GM12878 (cell line): ENCODE measurements at regions not wholly inside any gene's neighbourhood (a gene's known extent, or its start where the extent isn't known, plus 50 kb on each side); places are given as distances from the start of the nearest gene placed in this dataset.

ENCODE experiments used
- ATAC-seq: fragments of 200-7000 bp; cut with Tn5 transposase; 3 replicates; pipeline ENCODE4 v1.9.1; 2020; ENCODE audit warnings: mild to moderate bottlenecking, moderate library complexity
- BruUV-seq: library from RNA; stranded (reverse); fragments of 400-500 nt; replicated peaks from 2 replicates; lab custom pipeline; 2021; lab: Mats Ljungman, UMichigan
- CTCF ChIA-PET: fragments of 300-600 bp; sonication (Branson Sonifier 250); formaldehyde crosslinking; extraction: SDS; loops from one replicate; lab custom pipeline; 2021; ENCODE audit warnings: inconsistent platforms; lab: Yijun Ruan, JAX
- POLR2A ChIA-PET: fragments of 350-600 bp; formaldehyde crosslinking; extraction: SDS; loops from one replicate; lab custom pipeline; 2021; ENCODE audit warnings: inconsistent platforms; lab: Charles Lee
- RAD21 ChIA-PET: fragments of 300-600 bp; sonication (Branson Sonifier 250); formaldehyde crosslinking; loops from one replicate; lab custom pipeline; 2023; ENCODE audit warnings: antibody characterized with exemption; ENCODE audit not compliant: unreplicated experiment; lab: Charles Lee
- SMC1A ChIA-PET: fragments of 300-600 bp; sonication (Branson Sonifier 250); formaldehyde crosslinking; loops from one replicate; lab custom pipeline; 2023; ENCODE audit not compliant: unreplicated experiment, uncharacterized antibody; lab: Charles Lee
- DNase-seq: peaks from one replicate; pipeline ENCODE4 v3.0.0-alpha.2; 2011; ENCODE audit warnings: low read depth, low spot score
- FAIRE-seq: peaks from 3 replicates; lab custom pipeline; 2011; peaks lifted over from hg19 to GRCh38; lab: Jason Lieb, UNC
- H2AFZ ChIP-seq: 2 replicates; pipeline ENCODE4 v1.6.0; 2011; ENCODE audit warnings: low read depth, low read length, control low read depth; ENCODE audit not compliant: control insufficient read depth
- H3K27ac ChIP-seq: 2 replicates; pipeline ENCODE4 v1.5.1; 2011; ENCODE audit warnings: control low read depth; ENCODE audit not compliant: control insufficient read depth, insufficient read depth
- H3K27me3 ChIP-seq, 2 experiments: replicated peaks in 1 of 2; 2 replicates each; pipeline versions ENCODE4 v1.6.0 to v1.6.1; 2011; ENCODE audit warnings: low read length in 1 of 2; ENCODE audit not compliant: control insufficient read depth in 2 of 2, insufficient read depth in 2 of 2
- H3K36me3 ChIP-seq, 2 experiments: 2 replicates each; pipeline ENCODE4 v1.5.1; 2011; ENCODE audit warnings: low read length in 1 of 2; ENCODE audit not compliant: control insufficient read depth in 2 of 2, insufficient read depth in 2 of 2
- H3K4me1 ChIP-seq: 2 replicates; pipeline ENCODE4 v1.6.1; 2011; ENCODE audit warnings: mild to moderate bottlenecking, low read length, moderate library complexity, mixed read lengths; ENCODE audit not compliant: control insufficient read depth, insufficient read depth
- H3K4me2 ChIP-seq: 2 replicates; pipeline ENCODE4 v1.6.0; 2011; ENCODE audit warnings: control low read depth; ENCODE audit not compliant: control insufficient read depth, insufficient read depth
- H3K4me3 ChIP-seq: fragments of 200-600 bp; sonication (generic); 2 replicates; pipeline ENCODE4 v1.5.1; 2016
- H3K79me2 ChIP-seq: 2 replicates; pipeline ENCODE4 v1.6.0; 2011; ENCODE audit warnings: low read length; ENCODE audit not compliant: control insufficient read depth, insufficient read depth
- H3K9ac ChIP-seq: 2 replicates; pipeline ENCODE4 v1.8.0; 2011; ENCODE audit warnings: low read length, control low read depth, mixed read lengths; ENCODE audit not compliant: control insufficient read depth, insufficient read depth
- H3K9me3 ChIP-seq: replicated peaks from 3 replicates; pipeline ENCODE4 v1.5.1; 2011; ENCODE audit warnings: mild to moderate bottlenecking, low read length; ENCODE audit not compliant: control insufficient read depth, insufficient read depth
- H4K20me1 ChIP-seq: 2 replicates; pipeline ENCODE4 v1.6.0; 2011; ENCODE audit not compliant: control insufficient read depth, insufficient read depth
- CEBPB ChIP-seq, 2 experiments: fragments of 150-350 bp in 1 of 2; IDR thresholded peaks; 2 replicates each; pipeline ENCODE4 v1.6.1; 2012 to 2014; ENCODE audit warnings: low read depth in 2 of 2, low read length in 2 of 2, borderline replicate concordance in 1 of 2, inconsistent platforms in 1 of 2
- HCFC1 ChIP-seq: fragments of 150-350 bp; IDR thresholded peaks from 2 replicates; pipeline ENCODE4 v1.6.1; 2014; ENCODE audit warnings: low read length
- NBN ChIP-seq: fragments of 450-650 bp; IDR thresholded peaks from 2 replicates; pipeline ENCODE4 v1.6.1; 2016
- NFXL1 ChIP-seq: fragments of 450-650 bp; IDR thresholded peaks from 2 replicates; pipeline ENCODE4 v1.6.1; 2017; ENCODE audit warnings: antibody characterized with exemption, mild to moderate bottlenecking, borderline replicate concordance
- SIX5 ChIP-seq: IDR thresholded peaks from 2 replicates; pipeline ENCODE4 v1.6.1; 2011; ENCODE audit warnings: mild to moderate bottlenecking, low read depth, low read length, moderate library complexity; ENCODE audit not compliant: severe bottlenecking
- WGBS: methylation state at CpG from one replicate; pipeline ENCODE4 v1.1.6; 2016; ENCODE audit warnings: low lambda C conversion rate; ENCODE audit not compliant: insufficient replicate concordance, insufficient coverage; ENCODE audit errors: missing lambda C conversion rate; 5-methylcytosine and 5-hydroxymethylcytosine counted together
- in situ Hi-C: fragments of 300-500 bp; cut with MboI; formaldehyde crosslinking; loops from 9 replicates; pipeline ENCODE4 v1.14.3; 2018; ENCODE audit warnings: mixed read lengths
- intact Hi-C: fragments of 100-400 bp; cut with micrococcal nuclease; formaldehyde crosslinking; loops from one replicate; pipeline ENCODE4 v1.14.2; 2022; ENCODE audit not compliant: unreplicated experiment
- TF ChIP-seq, protein P1 (sequence below), 3 experiments: IDR thresholded peaks in 2 of 3; conservative IDR thresholded peaks in 1 of 3; 2 replicates each; pipeline ENCODE4 v1.5.1; 2011; ENCODE audit warnings: low read depth in 3 of 3, low read length in 3 of 3, mild to moderate bottlenecking in 3 of 3, control low read depth in 2 of 3, moderate library complexity in 2 of 3, inconsistent platforms in 1 of 3, mixed read lengths in 1 of 3; ENCODE audit not compliant: control insufficient read depth in 2 of 3, insufficient read depth in 1 of 3; ENCODE audit errors: extremely low read depth in 1 of 3
- TF ChIP-seq, protein P2 (sequence below): fragments of 450-650 bp; IDR thresholded peaks from 2 replicates; pipeline ENCODE4 v1.6.1; 2017; ENCODE audit warnings: low read depth, mild to moderate bottlenecking, moderate library complexity
- TF ChIP-seq, protein P3 (sequence below): IDR thresholded peaks from 2 replicates; pipeline ENCODE4 v1.6.1; 2012; ENCODE audit warnings: low read length, inconsistent platforms

DNA sequence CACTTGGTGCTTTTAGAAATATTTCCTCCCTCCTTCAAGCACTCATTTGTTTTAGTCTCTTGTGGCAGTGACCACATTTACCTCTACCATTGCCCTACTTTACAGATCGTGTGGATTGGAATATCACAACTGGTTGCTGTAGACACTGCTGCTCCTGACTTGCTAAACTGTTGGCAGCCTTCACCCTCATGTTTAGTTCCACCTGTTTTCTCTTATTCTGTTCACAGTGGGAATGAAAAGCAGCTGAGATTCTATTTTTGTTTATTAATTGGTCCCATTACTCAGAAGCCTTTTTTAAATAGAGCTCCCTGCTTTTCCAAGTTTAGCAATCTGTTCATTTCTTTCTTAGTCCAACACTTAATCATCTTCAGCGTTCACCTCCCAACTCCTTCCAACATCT is 308.9 kb downstream of the RWDD3 start (continued):
- TF ChIP-seq, protein P1, sequence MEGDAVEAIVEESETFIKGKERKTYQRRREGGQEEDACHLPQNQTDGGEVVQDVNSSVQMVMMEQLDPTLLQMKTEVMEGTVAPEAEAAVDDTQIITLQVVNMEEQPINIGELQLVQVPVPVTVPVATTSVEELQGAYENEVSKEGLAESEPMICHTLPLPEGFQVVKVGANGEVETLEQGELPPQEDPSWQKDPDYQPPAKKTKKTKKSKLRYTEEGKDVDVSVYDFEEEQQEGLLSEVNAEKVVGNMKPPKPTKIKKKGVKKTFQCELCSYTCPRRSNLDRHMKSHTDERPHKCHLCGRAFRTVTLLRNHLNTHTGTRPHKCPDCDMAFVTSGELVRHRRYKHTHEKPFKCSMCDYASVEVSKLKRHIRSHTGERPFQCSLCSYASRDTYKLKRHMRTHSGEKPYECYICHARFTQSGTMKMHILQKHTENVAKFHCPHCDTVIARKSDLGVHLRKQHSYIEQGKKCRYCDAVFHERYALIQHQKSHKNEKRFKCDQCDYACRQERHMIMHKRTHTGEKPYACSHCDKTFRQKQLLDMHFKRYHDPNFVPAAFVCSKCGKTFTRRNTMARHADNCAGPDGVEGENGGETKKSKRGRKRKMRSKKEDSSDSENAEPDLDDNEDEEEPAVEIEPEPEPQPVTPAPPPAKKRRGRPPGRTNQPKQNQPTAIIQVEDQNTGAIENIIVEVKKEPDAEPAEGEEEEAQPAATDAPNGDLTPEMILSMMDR (IDR thresholded peaks at IDR 0.05 in 2 of 3, conservative IDR thresholded peaks at IDR 0.05 in 1 of 3; ENCODE audit: control insufficient read depth in 2 of 3, extremely low read depth in 1 of 3, insufficient read depth in 1 of 3, low read depth in 3 of 3, low read length in 3 of 3) = no peak
- TF ChIP-seq HCFC1 (no peak), CEBPB (IDR thresholded peaks at IDR 0.05; ENCODE audit: borderline replicate concordance in 1 of 2, low read depth in 2 of 2, low read length in 2 of 2) (no peak), NFXL1 (no peak), NBN (no peak), SIX5 (no peak)
- TF ChIP-seq, protein P2, sequence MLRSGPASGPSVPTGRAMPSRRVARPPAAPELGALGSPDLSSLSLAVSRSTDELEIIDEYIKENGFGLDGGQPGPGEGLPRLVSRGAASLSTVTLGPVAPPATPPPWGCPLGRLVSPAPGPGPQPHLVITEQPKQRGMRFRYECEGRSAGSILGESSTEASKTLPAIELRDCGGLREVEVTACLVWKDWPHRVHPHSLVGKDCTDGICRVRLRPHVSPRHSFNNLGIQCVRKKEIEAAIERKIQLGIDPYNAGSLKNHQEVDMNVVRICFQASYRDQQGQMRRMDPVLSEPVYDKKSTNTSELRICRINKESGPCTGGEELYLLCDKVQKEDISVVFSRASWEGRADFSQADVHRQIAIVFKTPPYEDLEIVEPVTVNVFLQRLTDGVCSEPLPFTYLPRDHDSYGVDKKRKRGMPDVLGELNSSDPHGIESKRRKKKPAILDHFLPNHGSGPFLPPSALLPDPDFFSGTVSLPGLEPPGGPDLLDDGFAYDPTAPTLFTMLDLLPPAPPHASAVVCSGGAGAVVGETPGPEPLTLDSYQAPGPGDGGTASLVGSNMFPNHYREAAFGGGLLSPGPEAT = no peak

DNA sequence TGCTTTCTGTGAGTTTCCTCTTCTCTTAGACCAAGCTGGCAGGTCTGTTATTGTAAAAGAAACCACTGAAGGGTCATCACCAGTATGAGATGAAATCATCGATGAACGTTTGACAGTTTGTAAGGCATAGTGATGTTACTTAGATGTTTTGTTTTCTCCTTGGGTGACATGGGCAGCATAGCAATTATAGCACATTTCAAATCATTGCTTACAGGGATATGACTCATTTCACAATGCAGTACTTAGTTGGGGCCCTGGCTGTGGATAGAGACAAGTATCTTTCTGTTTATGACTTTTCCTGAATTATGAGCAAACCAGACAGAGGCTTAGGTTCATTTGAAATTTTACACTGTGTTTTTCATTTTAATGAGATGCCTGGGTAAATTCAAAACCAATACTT is 313.0 kb downstream of the RWDD3 start:
- Histone ChIP-seq H3K4me2 (no peak overlapping the region), H3K9ac (no peak overlapping the region), H3K36me3 (no peaks in the 10 kb centered on the region), H3K4me3 (no peak overlapping the region), H3K27me3 (no peaks in the 10 kb centered on the region), H3K4me1 (no peaks in the 10 kb centered on the region)
- FAIRE-seq = no peak
- ChIA-PET CTCF (interaction anchor here (0.7 to 1.1 kb wide), 2 partner anchors 15 to 73 kb away, joined by 3 read pairs; no protein-coding TSS in a partner anchor), POLR2A (interaction anchor here (0.9 kb wide), 1 partner anchor 228 kb away, joined by 3 read pairs; no protein-coding TSS in a partner anchor), SMC1A (no interaction called here)
- TF ChIP-seq, protein P3, sequence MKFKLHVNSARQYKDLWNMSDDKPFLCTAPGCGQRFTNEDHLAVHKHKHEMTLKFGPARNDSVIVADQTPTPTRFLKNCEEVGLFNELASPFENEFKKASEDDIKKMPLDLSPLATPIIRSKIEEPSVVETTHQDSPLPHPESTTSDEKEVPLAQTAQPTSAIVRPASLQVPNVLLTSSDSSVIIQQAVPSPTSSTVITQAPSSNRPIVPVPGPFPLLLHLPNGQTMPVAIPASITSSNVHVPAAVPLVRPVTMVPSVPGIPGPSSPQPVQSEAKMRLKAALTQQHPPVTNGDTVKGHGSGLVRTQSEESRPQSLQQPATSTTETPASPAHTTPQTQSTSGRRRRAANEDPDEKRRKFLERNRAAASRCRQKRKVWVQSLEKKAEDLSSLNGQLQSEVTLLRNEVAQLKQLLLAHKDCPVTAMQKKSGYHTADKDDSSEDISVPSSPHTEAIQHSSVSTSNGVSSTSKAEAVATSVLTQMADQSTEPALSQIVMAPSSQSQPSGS = no peak
- TF ChIP-seq, all 136 proteins: peak for 0
- RAD21 ChIA-PET = no interaction called here
- H3K9me3 ChIP-seq = no peaks in the 10 kb centered on the region
- in situ Hi-C loops = no loop called here
- ATAC-seq (no peak), DNase-seq (no peak)
- H3K79me2 ChIP-seq = no peaks in the 10 kb centered on the region
- H4K20me1 ChIP-seq = no peaks in the 10 kb centered on the region
- no TSS peak for BruUV-seq
- intact Hi-C loops = no loop called here
- 52% methylated on average over 2 of the region's 2 CpGs for WGBS
- H2AFZ ChIP-seq = no peak overlapping the region
- H3K27ac ChIP-seq = no peak overlapping the region
